ENCODE measurements at regions not wholly inside any gene's neighbourhood (a gene's known extent, or its start where the extent isn't known, plus 50 kb on each side); places are given as distances from the start of the nearest gene placed in this dataset.
"Not testable (repeated sequence)": the region's sequence is repeated elsewhere in the genome, so short reads cannot be mapped to it uniquely, and the experiment has no call there.

GRCh38 chr13:76703621-76704288, 182.4 kb downstream of the KCTD12 start:
- no peak for DNase-seq

- no peak for DNase-seq
Measured at GRCh38 chr13:76703216-76703615, 183.0 kb downstream of the KCTD12 start.

- DNase-seq: no peak
Measured at GRCh38 chr13:76697288-76697687, 188.9 kb downstream of the KCTD12 start.

- no peak for DNase-seq
Measured at GRCh38 chr13:76696370-76696769, 189.8 kb downstream of the KCTD12 start.

GRCh38 chr13:76693086-76693485, 193.1 kb downstream of the KCTD12 start:
- no peak for DNase-seq

GRCh38 chr13:76692346-76692745, 193.9 kb downstream of the KCTD12 start:
- DNase-seq: no peak

GRCh38 chr13:76690611-76691010, 195.6 kb downstream of the KCTD12 start:
- DNase-seq: no peak

- DNase-seq: no peak
Measured at GRCh38 chr13:76687467-76687866, 198.7 kb downstream of the KCTD12 start.

- DNase-seq: no peak
Measured at GRCh38 chr13:76685938-76686337, 200.3 kb downstream of the KCTD12 start.

- DNase-seq: no peak
Measured at GRCh38 chr13:76684336-76684735, 201.9 kb downstream of the KCTD12 start.

GRCh38 chr13:76683854-76684253, 202.4 kb downstream of the KCTD12 start:
- DNase-seq: no peak

- no peak for DNase-seq
Measured at GRCh38 chr13:76683168-76683567, 203.0 kb downstream of the KCTD12 start.

GRCh38 chr13:76680112-76680511, 206.1 kb downstream of the KCTD12 start:
- DNase-seq: no peak

GRCh38 chr13:76677043-76677442, 209.2 kb downstream of the KCTD12 start:
- DNase-seq: no peak

GRCh38 chr13:76672420-76672819, 213.8 kb downstream of the KCTD12 start:
- no peak for DNase-seq

GRCh38 chr13:76668716-76669115, 217.5 kb downstream of the KCTD12 start:
- no peak for DNase-seq

- no peak for DNase-seq
Measured at GRCh38 chr13:76668141-76668540, 218.1 kb downstream of the KCTD12 start.

GRCh38 chr13:76667551-76667950, 218.7 kb downstream of the KCTD12 start:
- no peak for DNase-seq

GRCh38 chr13:76663592-76664335, 222.4 kb downstream of the KCTD12 start:
- DNase-seq: no peak

- not testable (repeated sequence) for DNase-seq
Measured at GRCh38 chr13:76659074-76659473, 227.1 kb downstream of the KCTD12 start.

GRCh38 chr13:76656500-76656899, 229.7 kb downstream of the KCTD12 start:
- no peak for DNase-seq

- no peak for DNase-seq
Measured at GRCh38 chr13:76656056-76656455, 230.1 kb downstream of the KCTD12 start.

GRCh38 chr13:76654263-76654662, 231.9 kb downstream of the KCTD12 start:
- DNase-seq: no peak

- DNase-seq: no peak
Measured at GRCh38 chr13:76651286-76651685, 234.9 kb downstream of the KCTD12 start.

GRCh38 chr13:76647550-76647949, 238.7 kb downstream of the KCTD12 start:
- DNase-seq: no peak

Data from bone marrow (tissue), 2 donors.